IMR-90 (cell line): ENCODE measurements at regions not wholly inside any gene's neighbourhood (a gene's known extent, or its start where the extent isn't known, plus 50 kb on each side); places are given as distances from the start of the nearest gene placed in this dataset.

Experiments used
- ATAC-seq: fragments of 200-7000 bp; cut with Tn5 transposase; 2 replicates; pipeline ENCODE4 v1.9.1; 2020; ENCODE audit warnings: low read depth, mild to moderate bottlenecking, moderate library complexity
- BruUV-seq: library from RNA; stranded (reverse); fragments of 400-500 nt; replicated peaks from 2 replicates; lab custom pipeline; 2021; lab: Mats Ljungman, UMichigan
- CTCF ChIA-PET: fragments of 300-600 bp; formaldehyde crosslinking; extraction: SDS; loops from one replicate; lab custom pipeline; 2021; ENCODE audit warnings: antibody characterized with exemption; lab: Yijun Ruan, JAX
- POLR2A ChIA-PET: fragments of 300-600 bp; sonication (Branson Sonifier 250); formaldehyde crosslinking; loops from one replicate; lab custom pipeline; 2022; ENCODE audit warnings: antibody characterized with exemption; ENCODE audit not compliant: unreplicated experiment; lab: Charles Lee
- DNase-seq: peaks from one replicate; pipeline ENCODE4 v3.0.0; 2013
- H2AFZ ChIP-seq: replicated peaks from 2 replicates; pipeline ENCODE3; 2013; ENCODE audit warnings: low read length, mild to moderate bottlenecking; ENCODE audit not compliant: poor library complexity
- H2AK5ac ChIP-seq: 2 replicates; pipeline ENCODE4 v1.6.1; 2013; ENCODE audit warnings: low read depth, low read length, inconsistent platforms
- H2AK9ac ChIP-seq: replicated peaks from 2 replicates; pipeline ENCODE3; 2013; ENCODE audit warnings: mild to moderate bottlenecking, low read depth, low read length, moderate library complexity; ENCODE audit not compliant: poor library complexity
- H2BK120ac ChIP-seq: 2 replicates; pipeline ENCODE4 v1.6.1; 2013; ENCODE audit warnings: low read depth, low read length, inconsistent platforms
- H2BK15ac ChIP-seq: 3 replicates; pipeline ENCODE4 v1.6.1; 2013; ENCODE audit warnings: low read depth, low read length, inconsistent platforms
- H2BK20ac ChIP-seq: 2 replicates; pipeline ENCODE4 v1.6.1; 2013; ENCODE audit warnings: low read depth, mild to moderate bottlenecking, inconsistent platforms, low read length, moderate library complexity
- H2BK5ac ChIP-seq: 2 replicates; pipeline ENCODE4 v1.6.1; 2013; ENCODE audit warnings: mild to moderate bottlenecking, low read depth, low read length, inconsistent platforms; ENCODE audit not compliant: poor library complexity, severe bottlenecking
- H3K14ac ChIP-seq: replicated peaks from 2 replicates; pipeline ENCODE4 v1.6.1; 2013; ENCODE audit warnings: low read depth, low read length, inconsistent platforms
- H3K18ac ChIP-seq: 2 replicates; pipeline ENCODE4 v1.6.1; 2013; ENCODE audit warnings: low read depth, low read length, control low read depth
- H3K23ac ChIP-seq: 2 replicates; pipeline ENCODE4 v1.6.1; 2013; ENCODE audit warnings: low read depth, low read length, inconsistent platforms
- H3K27ac ChIP-seq: 2 replicates; pipeline ENCODE4 v1.5.1; 2013; ENCODE audit warnings: mild to moderate bottlenecking, control low read depth, low read length; ENCODE audit not compliant: insufficient read depth
- H3K27me3 ChIP-seq: 2 replicates; pipeline ENCODE4 v1.6.1; 2013; ENCODE audit warnings: low read length; ENCODE audit not compliant: control insufficient read depth, insufficient read depth
- H3K36me3 ChIP-seq: 2 replicates; pipeline ENCODE4 v1.6.1; 2013; ENCODE audit warnings: low read length, mixed read lengths; ENCODE audit not compliant: control insufficient read depth, insufficient read depth
- H3K4ac ChIP-seq: 2 replicates; pipeline ENCODE4 v1.6.1; 2013; ENCODE audit warnings: low read depth, low read length, inconsistent platforms
- H3K4me1 ChIP-seq: 2 replicates; pipeline ENCODE4 v1.6.1; 2013; ENCODE audit warnings: low read length, mixed read lengths; ENCODE audit not compliant: control insufficient read depth, insufficient read depth
- H3K4me2 ChIP-seq: 2 replicates; pipeline ENCODE4 v1.6.1; 2013; ENCODE audit warnings: low read depth, mild to moderate bottlenecking, control low read depth, low read length, moderate library complexity
- H3K4me3 ChIP-seq: 2 replicates; pipeline ENCODE4 v1.5.1; 2013; ENCODE audit warnings: low read depth, mild to moderate bottlenecking, control low read depth, low read length, moderate library complexity; ENCODE audit not compliant: insufficient read depth
- H3K56ac ChIP-seq: 2 replicates; pipeline ENCODE4 v1.6.1; 2013; ENCODE audit warnings: low read length, inconsistent platforms; ENCODE audit not compliant: insufficient read depth; ENCODE audit errors: extremely low read depth
- H3K79me1 ChIP-seq, 2 experiments: 2 replicates each; pipeline ENCODE4 v1.6.1; 2013; ENCODE audit warnings: low read length in 2 of 2, inconsistent platforms in 1 of 2, low read depth in 1 of 2
- H3K9ac ChIP-seq: 2 replicates; pipeline ENCODE4 v1.6.1; 2013; ENCODE audit warnings: low read depth, low read length, control low read depth
- H3K9me1 ChIP-seq: 2 replicates; pipeline ENCODE4 v1.6.1; 2013; ENCODE audit warnings: low read length, inconsistent platforms; ENCODE audit not compliant: insufficient read depth
- H3K9me3 ChIP-seq: 2 replicates; pipeline ENCODE4 v1.6.1; 2013; ENCODE audit warnings: low read length; ENCODE audit not compliant: control insufficient read depth, insufficient read depth
- H4K20me1 ChIP-seq: 2 replicates; pipeline ENCODE4 v1.6.1; 2013; ENCODE audit warnings: low read length, inconsistent platforms; ENCODE audit not compliant: insufficient read depth
- H4K5ac ChIP-seq: 2 replicates; pipeline ENCODE4 v1.6.1; 2013; ENCODE audit warnings: mild to moderate bottlenecking, low read depth, low read length, control low read depth
- H4K8ac ChIP-seq, 2 experiments: 2 replicates each; pipeline ENCODE4 v1.6.1; 2013; ENCODE audit warnings: low read depth in 2 of 2, low read length in 2 of 2, control low read depth in 1 of 2, inconsistent platforms in 1 of 2
- H4K91ac ChIP-seq: 2 replicates; pipeline ENCODE4 v1.6.1; 2013; ENCODE audit warnings: low read depth, low read length, inconsistent platforms; ENCODE audit not compliant: insufficient read depth
- BHLHE40 ChIP-seq: fragments of 150-350 bp; IDR thresholded peaks from 2 replicates; pipeline ENCODE4 v1.6.1; 2016; ENCODE audit warnings: mild to moderate bottlenecking, low read depth, low read length
- CEBPB ChIP-seq: IDR thresholded peaks from 2 replicates; pipeline ENCODE4 v1.6.1; 2012; ENCODE audit warnings: low read depth, low read length, improper control_type of control experiment
- CHD1 ChIP-seq: IDR thresholded peaks from 2 replicates; pipeline ENCODE4 v1.6.1; 2012; ENCODE audit warnings: low read depth, low read length, improper control_type of control experiment
- FOS ChIP-seq: fragments of 150-350 bp; IDR thresholded peaks from 2 replicates; pipeline ENCODE4 v1.6.1; 2016; ENCODE audit warnings: low read depth, low read length
- MAFK ChIP-seq: IDR thresholded peaks from 2 replicates; pipeline ENCODE4 v1.6.1; 2012; ENCODE audit warnings: low read depth, low read length, improper control_type of control experiment
- MAZ ChIP-seq: IDR thresholded peaks from 2 replicates; pipeline ENCODE4 v1.6.1; 2012; ENCODE audit warnings: low read depth, mild to moderate bottlenecking, low read length, improper control_type of control experiment, moderate library complexity, borderline replicate concordance
- MXI1 ChIP-seq: IDR thresholded peaks from 2 replicates; pipeline ENCODE4 v1.6.1; 2012; ENCODE audit warnings: low read depth, mild to moderate bottlenecking, low read length, moderate library complexity, borderline replicate concordance
- NFE2L2 ChIP-seq: fragments of 150-350 bp; IDR thresholded peaks from 2 replicates; pipeline ENCODE4 v1.6.1; 2016; ENCODE audit warnings: low read depth, mild to moderate bottlenecking, low read length
- POLR2A ChIP-seq: IDR thresholded peaks from 2 replicates; pipeline ENCODE4 v1.6.1; 2012; ENCODE audit warnings: mild to moderate bottlenecking, low read depth, low read length
- RAD21 ChIP-seq: IDR thresholded peaks from 2 replicates; pipeline ENCODE4 v1.6.1; 2012; ENCODE audit warnings: low read length, improper control_type of control experiment
- RCOR1 ChIP-seq: IDR thresholded peaks from 2 replicates; pipeline ENCODE4 v1.6.1; 2012; ENCODE audit warnings: mild to moderate bottlenecking, low read length, improper control_type of control experiment; ENCODE audit not compliant: insufficient replicate concordance
- RFX5 ChIP-seq: IDR thresholded peaks from 2 replicates; pipeline ENCODE4 v1.8.0; 2012; ENCODE audit warnings: low read depth, mild to moderate bottlenecking, low read length, moderate library complexity
- SMC3 ChIP-seq: fragments of 150-350 bp; IDR thresholded peaks from 2 replicates; pipeline ENCODE4 v1.6.1; 2016; ENCODE audit warnings: low read depth, mild to moderate bottlenecking, antibody characterized with exemption, low read length, moderate library complexity
- WGBS, 2 experiments: methylation state at CpG; one replicate each; pipeline versions ENCODE4 v1.1.5 to v1.1.7; 2013; ENCODE audit warnings: missing lambda C conversion rate in 2 of 2; ENCODE audit not compliant: insufficient read length in 1 of 2; ENCODE audit errors: extremely low coverage in 2 of 2; 5-methylcytosine and 5-hydroxymethylcytosine counted together
- dilution Hi-C: fragments of 300-500 bp; cut with HindIII; formaldehyde crosslinking; loops from one replicate; pipeline ENCODE4 v1.14.3; 2018; ENCODE audit warnings: low sequenced_read_pairs; ENCODE audit not compliant: unreplicated experiment
- in situ Hi-C: fragments of 300-500 bp; cut with MboI; formaldehyde crosslinking; loops from 3 replicates; pipeline ENCODE4 v1.14.3; 2019; ENCODE audit warnings: low sequenced_read_pairs, inconsistent platforms, mixed read lengths
- intact Hi-C: fragments of 100-400 bp; cut with micrococcal nuclease; formaldehyde crosslinking; loops from 2 replicates; pipeline ENCODE4 v1.10.0; 2022
- TF ChIP-seq, protein P1 (sequence below): fragments of 150-350 bp; IDR thresholded peaks from 2 replicates; pipeline ENCODE4 v1.6.1; 2017; ENCODE audit warnings: mild to moderate bottlenecking, antibody characterized with exemption, low read length, low read depth
- TF ChIP-seq, protein P2 (sequence below): conservative IDR thresholded peaks from 2 replicates; pipeline ENCODE4 v1.5.1; 2012; ENCODE audit warnings: mild to moderate bottlenecking, low read depth, low read length, improper control_type of control experiment
- TF ChIP-seq, protein P3 (sequence below): fragments of 150-350 bp; IDR thresholded peaks from 2 replicates; pipeline ENCODE4 v1.6.1; 2016; ENCODE audit warnings: low read depth, mild to moderate bottlenecking, low read length, moderate library complexity, borderline replicate concordance

DNA sequence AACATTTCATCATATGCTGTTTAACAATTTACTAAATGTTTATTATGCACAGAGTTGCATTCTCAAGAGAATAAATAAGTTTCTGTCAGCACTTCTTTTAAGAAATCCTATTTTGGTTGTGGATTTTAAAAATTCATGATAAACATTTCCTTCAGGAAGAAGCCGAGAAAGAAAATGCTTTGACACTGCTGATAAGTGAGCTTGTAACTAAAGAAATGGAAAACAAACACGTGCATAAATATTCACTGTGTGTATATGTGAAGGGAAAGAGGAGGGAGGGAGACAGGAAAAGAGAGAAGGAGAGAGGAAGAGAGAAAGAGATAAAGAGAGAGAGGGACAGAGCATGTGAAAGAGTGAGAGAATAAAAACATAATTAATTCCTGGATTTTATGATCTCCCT lies 1165.0 kb downstream of the DIAPH3 start:
- Histone ChIP-seq H3K18ac (no peak overlapping the region), H3K36me3 (no peaks in the 10 kb centered on the region), H3K14ac (no peak overlapping the region), H2AFZ (no peak overlapping the region), H4K8ac (no peak overlapping the region), H3K4me2 (no peak overlapping the region), H3K23ac (no peak overlapping the region), H4K5ac (no peak overlapping the region), H2BK5ac (no peak overlapping the region), H3K4ac (no peak overlapping the region), H2AK5ac (no peak overlapping the region), H2BK15ac (no peak overlapping the region), H3K4me1 (no peaks in the 10 kb centered on the region), H3K56ac (no peak overlapping the region), H3K4me3 (no peak overlapping the region), H3K9me1 (no peaks in the 10 kb centered on the region), H4K91ac (no peak overlapping the region), H3K79me1 (no peaks in the 10 kb centered on the region), H3K27ac (no peak overlapping the region), H4K20me1 (no peaks in the 10 kb centered on the region), H3K27me3 (no peaks in the 10 kb centered on the region), H2AK9ac (no peak overlapping the region), H2BK120ac (no peak overlapping the region), H3K9me3 (no peaks in the 10 kb centered on the region), H3K9ac (no peak overlapping the region), H2BK20ac (no peak overlapping the region)
- no TSS peak for BruUV-seq
- ChIA-PET CTCF (no interaction called here), POLR2A (no interaction called here)
- dilution Hi-C loops, result no loop called here
- DNase-seq (no peak), ATAC-seq (no peak)
- WGBS, 2 experiments, result no CpG with 5 or more reads among the region's 2 CpGs
- in situ Hi-C loops, result no loop called here
- TF ChIP-seq RCOR1 (no peak), MAZ (no peak), CEBPB (no peak), MAFK (no peak), FOS (no peak), NFE2L2 (no peak), POLR2A (no peak), RAD21 (no peak), CHD1 (no peak), RFX5 (no peak), SMC3 (no peak), MXI1 (no peak), BHLHE40 (no peak)
- TF ChIP-seq, protein P1, sequence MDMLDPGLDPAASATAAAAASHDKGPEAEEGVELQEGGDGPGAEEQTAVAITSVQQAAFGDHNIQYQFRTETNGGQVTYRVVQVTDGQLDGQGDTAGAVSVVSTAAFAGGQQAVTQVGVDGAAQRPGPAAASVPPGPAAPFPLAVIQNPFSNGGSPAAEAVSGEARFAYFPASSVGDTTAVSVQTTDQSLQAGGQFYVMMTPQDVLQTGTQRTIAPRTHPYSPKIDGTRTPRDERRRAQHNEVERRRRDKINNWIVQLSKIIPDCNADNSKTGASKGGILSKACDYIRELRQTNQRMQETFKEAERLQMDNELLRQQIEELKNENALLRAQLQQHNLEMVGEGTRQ, result no peak
- TF ChIP-seq, protein P2, sequence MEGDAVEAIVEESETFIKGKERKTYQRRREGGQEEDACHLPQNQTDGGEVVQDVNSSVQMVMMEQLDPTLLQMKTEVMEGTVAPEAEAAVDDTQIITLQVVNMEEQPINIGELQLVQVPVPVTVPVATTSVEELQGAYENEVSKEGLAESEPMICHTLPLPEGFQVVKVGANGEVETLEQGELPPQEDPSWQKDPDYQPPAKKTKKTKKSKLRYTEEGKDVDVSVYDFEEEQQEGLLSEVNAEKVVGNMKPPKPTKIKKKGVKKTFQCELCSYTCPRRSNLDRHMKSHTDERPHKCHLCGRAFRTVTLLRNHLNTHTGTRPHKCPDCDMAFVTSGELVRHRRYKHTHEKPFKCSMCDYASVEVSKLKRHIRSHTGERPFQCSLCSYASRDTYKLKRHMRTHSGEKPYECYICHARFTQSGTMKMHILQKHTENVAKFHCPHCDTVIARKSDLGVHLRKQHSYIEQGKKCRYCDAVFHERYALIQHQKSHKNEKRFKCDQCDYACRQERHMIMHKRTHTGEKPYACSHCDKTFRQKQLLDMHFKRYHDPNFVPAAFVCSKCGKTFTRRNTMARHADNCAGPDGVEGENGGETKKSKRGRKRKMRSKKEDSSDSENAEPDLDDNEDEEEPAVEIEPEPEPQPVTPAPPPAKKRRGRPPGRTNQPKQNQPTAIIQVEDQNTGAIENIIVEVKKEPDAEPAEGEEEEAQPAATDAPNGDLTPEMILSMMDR, result no peak
- TF ChIP-seq, protein P3, sequence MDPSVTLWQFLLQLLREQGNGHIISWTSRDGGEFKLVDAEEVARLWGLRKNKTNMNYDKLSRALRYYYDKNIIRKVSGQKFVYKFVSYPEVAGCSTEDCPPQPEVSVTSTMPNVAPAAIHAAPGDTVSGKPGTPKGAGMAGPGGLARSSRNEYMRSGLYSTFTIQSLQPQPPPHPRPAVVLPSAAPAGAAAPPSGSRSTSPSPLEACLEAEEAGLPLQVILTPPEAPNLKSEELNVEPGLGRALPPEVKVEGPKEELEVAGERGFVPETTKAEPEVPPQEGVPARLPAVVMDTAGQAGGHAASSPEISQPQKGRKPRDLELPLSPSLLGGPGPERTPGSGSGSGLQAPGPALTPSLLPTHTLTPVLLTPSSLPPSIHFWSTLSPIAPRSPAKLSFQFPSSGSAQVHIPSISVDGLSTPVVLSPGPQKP, result no peak
- intact Hi-C loops, result no loop called here
